HG03342 (cell line): ENCODE measurements at regions not wholly inside any gene's neighbourhood (a gene's known extent, or its start where the extent isn't known, plus 50 kb on each side); places are given as distances from the start of the nearest gene placed in this dataset.
"Not testable (repeated sequence)": the region's sequence is repeated elsewhere in the genome, so short reads cannot be mapped to it uniquely, and the experiment has no call there.

Source experiments
- ATAC-seq: cut with Tn5 transposase; IDR thresholded peaks from one replicate; pipeline ENCODE4 v1.9.1; 2021; ENCODE audit warnings: mild to moderate bottlenecking, moderate library complexity; ENCODE audit not compliant: unreplicated experiment

GRCh38 chr13:85141401-85141800 lies 657.8 kb downstream of the SLITRK6 start:
- no peak for ATAC-seq

GRCh38 chr13:85140192-85140591 lies 659.0 kb downstream of the SLITRK6 start:
- no peak for ATAC-seq

- no peak for ATAC-seq
Observed at GRCh38 chr13:85137516-85137915, 661.7 kb downstream of the SLITRK6 start.

GRCh38 chr13:85132986-85133385 lies 666.2 kb downstream of the SLITRK6 start:
- ATAC-seq = no peak

GRCh38 chr13:85123501-85123900 lies 675.7 kb downstream of the SLITRK6 start:
- ATAC-seq = not testable (repeated sequence)

GRCh38 chr13:85108356-85108755 lies 690.9 kb downstream of the SLITRK6 start:
- no peak for ATAC-seq

- no peak for ATAC-seq
Observed at GRCh38 chr13:85099245-85099644, 700.0 kb downstream of the SLITRK6 start.

GRCh38 chr13:85095418-85096272 lies 703.6 kb downstream of the SLITRK6 start:
- no peak for ATAC-seq

GRCh38 chr13:85093808-85094207 lies 705.4 kb downstream of the SLITRK6 start:
- no peak for ATAC-seq

GRCh38 chr13:85091631-85092234 lies 707.5 kb downstream of the SLITRK6 start:
- ATAC-seq = no peak

GRCh38 chr13:85089186-85089585 lies 710.0 kb downstream of the SLITRK6 start:
- ATAC-seq = no peak

- no peak for ATAC-seq
Observed at GRCh38 chr13:85080691-85081090, 718.5 kb downstream of the SLITRK6 start.

GRCh38 chr13:85076343-85076742 lies 722.9 kb downstream of the SLITRK6 start:
- ATAC-seq = no peak

GRCh38 chr13:85074543-85075313 lies 724.5 kb downstream of the SLITRK6 start:
- no peak for ATAC-seq

GRCh38 chr13:85068231-85068630 lies 731.0 kb downstream of the SLITRK6 start:
- no peak for ATAC-seq

- no peak for ATAC-seq
Observed at GRCh38 chr13:85040215-85040614, 759.0 kb downstream of the SLITRK6 start.

- ATAC-seq = no peak
Observed at GRCh38 chr13:85031771-85032170, 767.4 kb downstream of the SLITRK6 start.

- no peak for ATAC-seq
Observed at GRCh38 chr13:85028035-85028434, 771.2 kb downstream of the SLITRK6 start.

- ATAC-seq = no peak
Observed at GRCh38 chr13:85019121-85019520, 780.1 kb downstream of the SLITRK6 start.

GRCh38 chr13:85013006-85013405 lies 786.2 kb downstream of the SLITRK6 start:
- no peak for ATAC-seq

- ATAC-seq = no peak
Observed at GRCh38 chr13:85009447-85009846, 789.8 kb downstream of the SLITRK6 start.

GRCh38 chr13:84999252-84999651 lies 800.0 kb downstream of the SLITRK6 start:
- no peak for ATAC-seq
